ENCODE measurements at regions not wholly inside any gene's neighbourhood (a gene's known extent, or its start where the extent isn't known, plus 50 kb on each side); places are given as distances from the start of the nearest gene placed in this dataset.

DNA sequence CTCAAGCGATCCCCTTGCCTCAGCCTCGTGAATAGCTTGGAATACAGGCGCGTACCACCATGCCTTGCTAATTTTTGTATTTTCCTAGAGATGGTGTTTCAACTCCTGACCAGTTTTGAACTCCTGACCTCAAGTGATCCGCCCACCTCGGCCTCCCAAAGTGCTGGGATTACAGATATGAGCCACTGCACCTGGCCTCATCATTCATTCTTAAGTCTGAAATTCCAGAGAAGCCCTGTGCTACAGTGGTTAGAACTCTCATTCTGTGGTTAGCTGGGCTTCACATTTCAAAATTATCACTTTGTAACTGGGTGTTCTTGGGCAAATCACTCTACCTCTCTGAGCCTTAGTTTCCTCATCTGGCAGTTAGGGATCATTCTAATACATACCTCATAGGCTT lies 86.1 kb upstream of the POU3F1 start (continued):
- TF ChIP-seq, protein P1, sequence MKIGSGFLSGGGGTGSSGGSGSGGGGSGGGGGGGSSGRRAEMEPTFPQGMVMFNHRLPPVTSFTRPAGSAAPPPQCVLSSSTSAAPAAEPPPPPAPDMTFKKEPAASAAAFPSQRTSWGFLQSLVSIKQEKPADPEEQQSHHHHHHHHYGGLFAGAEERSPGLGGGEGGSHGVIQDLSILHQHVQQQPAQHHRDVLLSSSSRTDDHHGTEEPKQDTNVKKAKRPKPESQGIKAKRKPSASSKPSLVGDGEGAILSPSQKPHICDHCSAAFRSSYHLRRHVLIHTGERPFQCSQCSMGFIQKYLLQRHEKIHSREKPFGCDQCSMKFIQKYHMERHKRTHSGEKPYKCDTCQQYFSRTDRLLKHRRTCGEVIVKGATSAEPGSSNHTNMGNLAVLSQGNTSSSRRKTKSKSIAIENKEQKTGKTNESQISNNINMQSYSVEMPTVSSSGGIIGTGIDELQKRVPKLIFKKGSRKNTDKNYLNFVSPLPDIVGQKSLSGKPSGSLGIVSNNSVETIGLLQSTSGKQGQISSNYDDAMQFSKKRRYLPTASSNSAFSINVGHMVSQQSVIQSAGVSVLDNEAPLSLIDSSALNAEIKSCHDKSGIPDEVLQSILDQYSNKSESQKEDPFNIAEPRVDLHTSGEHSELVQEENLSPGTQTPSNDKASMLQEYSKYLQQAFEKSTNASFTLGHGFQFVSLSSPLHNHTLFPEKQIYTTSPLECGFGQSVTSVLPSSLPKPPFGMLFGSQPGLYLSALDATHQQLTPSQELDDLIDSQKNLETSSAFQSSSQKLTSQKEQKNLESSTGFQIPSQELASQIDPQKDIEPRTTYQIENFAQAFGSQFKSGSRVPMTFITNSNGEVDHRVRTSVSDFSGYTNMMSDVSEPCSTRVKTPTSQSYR (CRISPR knock-in tag; IDR thresholded peaks at IDR 0.05) = no peak
- TF ChIP-seq ZNF423 (CRISPR knock-in tag; IDR thresholded peaks at IDR 0.05) (no peak), ELF4 (CRISPR knock-in tag; IDR thresholded peaks at IDR 0.05; ENCODE audit: low read depth) (no peak), NR2C2 (CRISPR knock-in tag; IDR thresholded peaks at IDR 0.05) (no peak), E2F4 (CRISPR knock-in tag; IDR thresholded peaks at IDR 0.05; ENCODE audit: borderline replicate concordance, low read depth) (no peak), FOXJ3 (CRISPR knock-in tag; IDR thresholded peaks at IDR 0.05; ENCODE audit: borderline replicate concordance) (no peak)

- Mint-ChIP-seq H3K27me3 (ENCODE audit: low read depth) (peaks cover 10% of the 10 kb centered on the region), H3K9me3 (no peaks in the 10 kb centered on the region), H3K4me1 (peaks cover 37% of the 10 kb centered on the region), H3K4me3 (no peak overlapping the region), H3K27ac (no peak overlapping the region), H3K36me3 (no peaks in the 10 kb centered on the region)
- no peak for DNase-seq (ENCODE audit: low spot score)
- ChIA-PET CTCF (interaction anchor here (1.5 to 2.6 kb wide), 4 partner anchors 58 to 372 kb away, joined by 3 to 10 read pairs (median 6); no protein-coding TSS in a partner anchor), POLR2A (no interaction called here)
- TF ChIP-seq, protein P2, sequence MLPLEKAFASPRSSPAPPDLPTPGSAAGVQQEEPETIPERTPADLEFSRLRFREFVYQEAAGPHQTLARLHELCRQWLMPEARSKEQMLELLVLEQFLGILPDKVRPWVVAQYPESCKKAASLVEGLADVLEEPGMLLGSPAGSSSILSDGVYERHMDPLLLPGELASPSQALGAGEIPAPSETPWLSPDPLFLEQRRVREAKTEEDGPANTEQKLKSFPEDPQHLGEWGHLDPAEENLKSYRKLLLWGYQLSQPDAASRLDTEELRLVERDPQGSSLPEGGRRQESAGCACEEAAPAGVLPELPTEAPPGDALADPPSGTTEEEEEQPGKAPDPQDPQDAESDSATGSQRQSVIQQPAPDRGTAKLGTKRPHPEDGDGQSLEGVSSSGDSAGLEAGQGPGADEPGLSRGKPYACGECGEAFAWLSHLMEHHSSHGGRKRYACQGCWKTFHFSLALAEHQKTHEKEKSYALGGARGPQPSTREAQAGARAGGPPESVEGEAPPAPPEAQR (CRISPR knock-in tag; IDR thresholded peaks at IDR 0.05) = no peak
- TF ChIP-seq, protein P3, sequence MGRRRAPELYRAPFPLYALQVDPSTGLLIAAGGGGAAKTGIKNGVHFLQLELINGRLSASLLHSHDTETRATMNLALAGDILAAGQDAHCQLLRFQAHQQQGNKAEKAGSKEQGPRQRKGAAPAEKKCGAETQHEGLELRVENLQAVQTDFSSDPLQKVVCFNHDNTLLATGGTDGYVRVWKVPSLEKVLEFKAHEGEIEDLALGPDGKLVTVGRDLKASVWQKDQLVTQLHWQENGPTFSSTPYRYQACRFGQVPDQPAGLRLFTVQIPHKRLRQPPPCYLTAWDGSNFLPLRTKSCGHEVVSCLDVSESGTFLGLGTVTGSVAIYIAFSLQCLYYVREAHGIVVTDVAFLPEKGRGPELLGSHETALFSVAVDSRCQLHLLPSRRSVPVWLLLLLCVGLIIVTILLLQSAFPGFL (CRISPR knock-in tag; IDR thresholded peaks at IDR 0.05; ENCODE audit: borderline replicate concordance) = no peak
- no peak for TF ChIP-seq ZNF671 (CRISPR knock-in tag; IDR thresholded peaks at IDR 0.05)
- no peak for TF ChIP-seq CREB1 (CRISPR knock-in tag; IDR thresholded peaks at IDR 0.05)
- TF ChIP-seq NFYB (CRISPR knock-in tag; conservative IDR thresholded peaks at IDR 0.05; ENCODE audit: low read depth) = no peak
- TF ChIP-seq, protein P4, sequence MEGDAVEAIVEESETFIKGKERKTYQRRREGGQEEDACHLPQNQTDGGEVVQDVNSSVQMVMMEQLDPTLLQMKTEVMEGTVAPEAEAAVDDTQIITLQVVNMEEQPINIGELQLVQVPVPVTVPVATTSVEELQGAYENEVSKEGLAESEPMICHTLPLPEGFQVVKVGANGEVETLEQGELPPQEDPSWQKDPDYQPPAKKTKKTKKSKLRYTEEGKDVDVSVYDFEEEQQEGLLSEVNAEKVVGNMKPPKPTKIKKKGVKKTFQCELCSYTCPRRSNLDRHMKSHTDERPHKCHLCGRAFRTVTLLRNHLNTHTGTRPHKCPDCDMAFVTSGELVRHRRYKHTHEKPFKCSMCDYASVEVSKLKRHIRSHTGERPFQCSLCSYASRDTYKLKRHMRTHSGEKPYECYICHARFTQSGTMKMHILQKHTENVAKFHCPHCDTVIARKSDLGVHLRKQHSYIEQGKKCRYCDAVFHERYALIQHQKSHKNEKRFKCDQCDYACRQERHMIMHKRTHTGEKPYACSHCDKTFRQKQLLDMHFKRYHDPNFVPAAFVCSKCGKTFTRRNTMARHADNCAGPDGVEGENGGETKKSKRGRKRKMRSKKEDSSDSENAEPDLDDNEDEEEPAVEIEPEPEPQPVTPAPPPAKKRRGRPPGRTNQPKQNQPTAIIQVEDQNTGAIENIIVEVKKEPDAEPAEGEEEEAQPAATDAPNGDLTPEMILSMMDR (IDR thresholded peaks at IDR 0.05) = no peak
- no peak for TF ChIP-seq PRRX2 (CRISPR knock-in tag; IDR thresholded peaks at IDR 0.05)
- no peak for TF ChIP-seq ATF6 (CRISPR knock-in tag; IDR thresholded peaks at IDR 0.05)
- TF ChIP-seq ZNF423 (CRISPR knock-in tag; IDR thresholded peaks at IDR 0.05) = no peak
- TF ChIP-seq FOXK1 (CRISPR knock-in tag; IDR thresholded peaks at IDR 0.05) = no peak
- no peak for TF ChIP-seq ZNF425 (CRISPR knock-in tag; conservative IDR thresholded peaks at IDR 0.05)
- TF ChIP-seq JUN (CRISPR knock-in tag; IDR thresholded peaks at IDR 0.05) = no peak
- no peak for TF ChIP-seq SMAD3 (CRISPR knock-in tag; IDR thresholded peaks at IDR 0.05; ENCODE audit: borderline replicate concordance)
- TF ChIP-seq ATF1 (CRISPR knock-in tag; IDR thresholded peaks at IDR 0.05) = no peak
- TF ChIP-seq ZNF263 (CRISPR knock-in tag; IDR thresholded peaks at IDR 0.05; ENCODE audit: low read depth) = no peak
- TF ChIP-seq, protein P5, sequence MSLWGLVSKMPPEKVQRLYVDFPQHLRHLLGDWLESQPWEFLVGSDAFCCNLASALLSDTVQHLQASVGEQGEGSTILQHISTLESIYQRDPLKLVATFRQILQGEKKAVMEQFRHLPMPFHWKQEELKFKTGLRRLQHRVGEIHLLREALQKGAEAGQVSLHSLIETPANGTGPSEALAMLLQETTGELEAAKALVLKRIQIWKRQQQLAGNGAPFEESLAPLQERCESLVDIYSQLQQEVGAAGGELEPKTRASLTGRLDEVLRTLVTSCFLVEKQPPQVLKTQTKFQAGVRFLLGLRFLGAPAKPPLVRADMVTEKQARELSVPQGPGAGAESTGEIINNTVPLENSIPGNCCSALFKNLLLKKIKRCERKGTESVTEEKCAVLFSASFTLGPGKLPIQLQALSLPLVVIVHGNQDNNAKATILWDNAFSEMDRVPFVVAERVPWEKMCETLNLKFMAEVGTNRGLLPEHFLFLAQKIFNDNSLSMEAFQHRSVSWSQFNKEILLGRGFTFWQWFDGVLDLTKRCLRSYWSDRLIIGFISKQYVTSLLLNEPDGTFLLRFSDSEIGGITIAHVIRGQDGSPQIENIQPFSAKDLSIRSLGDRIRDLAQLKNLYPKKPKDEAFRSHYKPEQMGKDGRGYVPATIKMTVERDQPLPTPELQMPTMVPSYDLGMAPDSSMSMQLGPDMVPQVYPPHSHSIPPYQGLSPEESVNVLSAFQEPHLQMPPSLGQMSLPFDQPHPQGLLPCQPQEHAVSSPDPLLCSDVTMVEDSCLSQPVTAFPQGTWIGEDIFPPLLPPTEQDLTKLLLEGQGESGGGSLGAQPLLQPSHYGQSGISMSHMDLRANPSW (CRISPR knock-in tag; conservative IDR thresholded peaks at IDR 0.05; ENCODE audit: low read depth) = no peak
- no peak for ATAC-seq
Observed at GRCh38 chr1:38131024-38131585, 84.5 kb upstream of the POU3F1 start.

All from WTC11 (cell line).